Activated CD4-positive, alpha-beta T cell treated with anti-CD3 and anti-CD28 coated beads, Interleukin-10, Interleukin-2, amounts not matched to agents 100 ng/mL and 50 ng/mL, durations not matched to agents 16 hours and 8 hours (primary cell): ENCODE measurements at regions not wholly inside any gene's neighbourhood (a gene's known extent, or its start where the extent isn't known, plus 50 kb on each side); places are given as distances from the start of the nearest gene placed in this dataset.
"Not testable (repeated sequence)": the region's sequence is repeated elsewhere in the genome, so short reads cannot be mapped to it uniquely, and the experiment has no call there.

ENCODE experiments used
- DNase-seq: peaks from one replicate; pipeline ENCODE4 v3.0.0-alpha.2; 2020

DNA sequence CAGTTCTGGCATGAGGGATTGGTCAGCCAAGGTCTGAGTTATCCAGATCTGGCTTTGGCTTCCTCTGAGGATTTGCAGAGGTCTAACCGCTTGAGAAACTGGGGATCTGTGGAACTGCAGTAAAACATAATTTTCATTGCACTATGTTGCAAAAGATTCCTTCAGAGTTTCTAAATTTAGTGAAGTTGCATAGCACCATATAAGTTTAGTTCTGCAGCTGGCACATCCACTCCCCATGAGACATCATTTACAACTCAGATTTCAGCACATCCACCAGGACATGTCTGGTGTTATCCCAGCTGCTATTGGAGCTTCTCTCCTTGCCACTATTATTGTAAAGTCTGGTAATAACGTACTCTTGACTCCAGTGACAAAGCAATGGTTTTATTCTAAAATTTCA lies 181.5 kb downstream of the CWF19L2 start:
- DNase-seq = no peak

DNA sequence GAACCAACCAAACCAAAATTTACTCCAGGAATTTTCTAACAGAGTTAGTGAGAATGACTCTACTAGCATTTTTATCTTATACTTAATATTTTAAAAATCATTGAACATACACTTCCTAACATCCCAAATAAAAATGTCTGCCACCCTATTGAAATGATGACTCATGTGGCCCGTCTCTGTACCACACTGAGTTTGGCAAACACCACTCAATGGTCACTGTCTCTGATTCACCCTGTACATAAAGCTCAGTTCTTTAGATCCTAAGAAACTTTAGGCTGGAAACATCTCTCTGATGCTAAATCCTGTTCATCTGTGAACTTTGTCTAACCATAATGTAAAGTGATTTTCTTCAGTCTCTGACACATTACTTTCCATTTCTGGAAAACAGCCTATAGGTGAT lies 182.0 kb downstream of the CWF19L2 start:
- DNase-seq = no peak

DNA sequence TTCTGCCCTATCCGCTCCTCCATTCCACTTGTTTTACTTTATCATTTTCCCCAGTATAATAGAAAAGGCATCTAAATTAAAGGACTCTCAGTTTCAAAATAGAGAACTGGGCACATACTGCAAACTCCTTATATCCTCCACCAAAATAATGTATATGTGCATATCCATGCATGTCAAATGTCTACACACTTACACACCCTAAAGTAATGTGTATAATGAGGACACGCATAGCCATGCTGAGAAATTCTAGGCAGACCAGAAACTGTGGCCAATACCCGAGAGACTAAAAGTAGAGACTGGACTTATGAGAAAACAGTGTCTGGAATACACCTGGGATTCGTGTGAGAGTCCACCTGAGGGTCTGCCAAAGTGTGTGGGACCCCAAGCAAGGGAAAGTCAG lies 183.5 kb downstream of the CWF19L2 start:
- DNase-seq = no peak

DNA sequence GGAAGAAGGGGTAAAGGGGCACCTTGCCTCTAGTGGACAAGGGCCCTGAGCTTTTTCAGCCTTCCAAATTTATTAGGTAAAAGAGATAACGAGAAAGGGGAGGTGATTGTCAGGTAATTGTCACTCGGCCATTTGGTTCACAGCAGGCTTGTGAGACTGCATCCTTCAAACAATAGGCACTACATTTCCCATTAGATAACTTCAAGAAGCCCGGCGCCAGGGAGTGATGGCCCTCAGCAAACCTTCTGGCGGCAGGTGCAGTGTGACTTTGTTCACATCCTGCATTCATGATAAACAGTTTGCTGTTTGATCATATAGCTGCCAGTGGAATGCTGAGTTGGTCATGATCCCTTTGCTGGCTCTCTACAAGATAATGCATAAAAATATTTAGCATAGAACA lies 185.1 kb downstream of the CWF19L2 start:
- DNase-seq = no peak

DNA sequence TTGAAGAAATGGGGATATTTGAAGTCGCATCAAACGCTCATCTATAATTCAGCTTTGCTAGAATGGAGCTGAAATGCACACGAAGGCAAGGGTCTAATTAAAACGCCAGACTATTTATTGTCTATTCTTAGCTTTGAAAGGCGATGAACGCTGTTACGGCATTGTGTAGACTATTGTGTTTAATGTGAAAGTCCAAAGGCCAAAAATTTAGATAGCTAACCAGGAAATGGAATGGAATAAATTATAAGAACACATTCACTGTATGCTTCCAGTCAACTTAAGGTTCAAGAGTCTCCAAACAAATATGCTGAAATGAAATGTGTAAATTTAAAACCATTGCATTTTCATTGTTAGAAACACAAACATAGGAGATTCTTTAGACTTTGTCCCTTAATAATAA lies 186.2 kb downstream of the CWF19L2 start:
- no peak for DNase-seq

DNA sequence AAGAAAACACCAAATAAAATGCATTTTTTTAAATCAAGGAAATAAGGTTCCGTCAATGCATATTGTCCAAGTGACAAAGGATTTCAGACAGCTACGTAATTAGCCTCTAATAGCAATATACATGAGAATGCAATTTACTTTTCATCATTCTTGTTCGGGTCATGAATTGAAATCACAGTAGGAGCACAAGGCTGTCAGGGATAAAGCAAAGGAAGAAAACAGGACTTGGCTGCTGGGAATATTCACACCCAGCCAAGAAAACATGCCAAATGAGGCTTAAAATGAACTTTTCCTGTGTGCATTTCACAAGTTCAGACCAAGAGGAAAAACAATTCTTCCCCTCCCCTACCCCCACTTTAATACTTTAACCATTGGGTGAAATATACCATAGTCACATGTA lies 188.6 kb downstream of the CWF19L2 start:
- DNase-seq = no peak

DNA sequence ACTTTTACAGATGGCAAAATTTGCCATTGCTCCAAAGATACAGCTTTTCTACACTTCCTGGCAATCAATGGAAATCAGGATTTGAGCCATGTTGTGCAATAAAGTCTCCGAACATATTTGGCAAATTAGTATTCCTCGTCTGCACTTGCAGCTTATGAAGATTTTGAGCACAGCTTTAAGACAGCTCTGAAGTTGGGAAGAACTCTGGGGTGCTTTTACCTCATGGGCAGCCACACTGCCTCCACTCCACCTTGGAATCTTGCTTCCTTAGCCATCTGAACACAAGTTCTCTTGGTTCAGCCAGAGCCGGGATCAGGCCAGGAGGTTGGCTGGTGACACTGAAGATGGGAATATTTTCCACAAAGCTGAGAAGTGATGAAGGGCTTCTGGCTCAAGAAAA lies 191.2 kb downstream of the CWF19L2 start:
- DNase-seq = no peak

DNA sequence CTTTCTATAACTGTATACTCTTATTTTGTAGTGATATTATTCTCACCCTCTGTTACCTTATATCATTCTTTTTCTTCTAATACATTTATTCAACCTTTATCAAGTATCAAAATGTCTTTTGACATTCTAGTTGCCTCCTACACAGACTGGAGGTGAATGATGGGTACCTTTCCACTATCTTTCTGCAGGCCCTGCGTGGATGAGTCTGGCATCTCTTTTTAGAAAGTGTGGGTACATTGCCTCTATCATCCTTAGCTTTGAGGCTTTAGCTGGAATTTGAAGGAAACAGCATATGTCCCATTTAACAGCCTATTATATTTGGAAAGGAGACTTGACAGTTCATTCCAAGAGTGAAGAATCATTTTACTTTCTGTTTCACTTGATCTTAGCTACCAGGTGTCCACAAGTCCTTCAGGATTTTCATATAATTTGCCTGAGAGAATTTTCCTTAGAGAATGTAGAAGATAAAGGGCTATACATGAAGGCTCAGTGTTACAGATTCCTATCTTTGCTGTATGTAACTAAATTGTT lies 192.0 kb downstream of the CWF19L2 start:
- DNase-seq = no peak

DNA sequence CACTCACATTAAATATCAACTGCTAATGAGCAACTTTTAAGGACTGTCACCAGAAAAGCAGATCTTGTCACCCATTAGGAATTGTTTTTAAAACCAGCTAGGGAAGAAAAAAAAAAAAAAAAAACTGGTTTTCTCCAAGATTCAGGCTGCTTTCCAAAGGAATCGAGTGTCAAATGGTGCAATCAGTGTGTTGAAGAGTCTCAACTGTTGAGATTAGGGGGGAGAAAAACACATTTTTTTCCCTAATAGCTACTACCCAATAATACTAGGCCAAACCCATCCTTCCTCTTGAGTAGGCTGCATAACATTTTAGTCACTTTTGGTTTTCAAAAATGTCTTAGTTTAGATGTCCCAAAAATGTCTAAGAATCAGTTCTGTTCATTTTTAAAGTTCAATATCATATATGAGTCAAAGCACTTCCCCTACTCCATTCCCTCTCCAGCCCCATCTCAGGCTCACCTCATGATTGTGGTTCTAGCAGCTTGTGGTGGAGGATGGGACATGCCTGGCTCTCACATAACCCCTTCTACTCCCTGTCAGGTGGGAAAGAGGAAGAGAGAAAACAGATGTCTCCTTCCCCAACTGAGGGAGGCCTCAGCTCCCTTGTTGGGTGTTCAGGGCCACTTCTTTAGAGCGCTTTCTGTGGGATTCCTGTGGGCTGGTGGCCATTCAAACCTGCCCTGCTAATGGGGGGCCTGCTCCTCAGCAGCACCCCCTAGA lies 193.6 kb downstream of the CWF19L2 start:
- no peak for DNase-seq

DNA sequence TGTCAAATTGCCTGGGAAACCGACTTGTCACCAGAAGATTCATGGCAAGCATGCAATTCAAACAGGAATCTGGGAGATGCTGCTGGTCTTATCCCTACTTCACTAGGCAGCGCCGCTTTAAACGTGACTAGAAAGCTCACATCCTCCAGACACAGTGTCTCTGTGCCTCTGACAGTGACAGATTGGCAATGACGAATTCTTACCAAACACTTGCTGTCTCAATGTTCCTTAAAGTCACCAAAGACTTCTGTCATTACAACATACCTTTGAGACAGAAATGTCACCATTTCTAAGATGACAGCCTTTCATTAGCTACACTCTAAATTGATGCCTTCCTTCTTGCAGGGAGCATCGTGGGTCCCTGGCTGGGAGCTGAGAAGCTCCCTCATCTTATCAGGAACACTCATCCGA lies 197.8 kb downstream of the CWF19L2 start:
- DNase-seq = no peak

DNA sequence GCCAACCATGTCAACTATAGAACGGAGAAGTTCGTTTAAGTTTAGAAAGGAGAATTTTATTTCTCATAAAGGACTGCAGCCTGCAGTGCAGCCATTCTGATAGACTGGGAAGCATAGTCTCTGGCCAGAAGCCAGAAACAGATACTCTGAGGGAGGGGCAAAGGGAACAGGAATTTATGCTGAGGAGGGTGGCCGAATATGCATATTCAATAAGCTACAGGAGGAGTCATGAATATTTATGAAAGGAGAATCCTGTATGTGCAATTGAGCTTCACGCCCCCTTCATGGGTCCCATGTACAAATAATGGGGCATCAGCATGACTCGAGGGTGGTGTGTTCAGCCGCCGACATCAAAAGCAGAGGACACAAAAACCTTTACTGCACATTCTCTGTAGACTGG lies 199.9 kb downstream of the CWF19L2 start:
- DNase-seq = no peak

DNA sequence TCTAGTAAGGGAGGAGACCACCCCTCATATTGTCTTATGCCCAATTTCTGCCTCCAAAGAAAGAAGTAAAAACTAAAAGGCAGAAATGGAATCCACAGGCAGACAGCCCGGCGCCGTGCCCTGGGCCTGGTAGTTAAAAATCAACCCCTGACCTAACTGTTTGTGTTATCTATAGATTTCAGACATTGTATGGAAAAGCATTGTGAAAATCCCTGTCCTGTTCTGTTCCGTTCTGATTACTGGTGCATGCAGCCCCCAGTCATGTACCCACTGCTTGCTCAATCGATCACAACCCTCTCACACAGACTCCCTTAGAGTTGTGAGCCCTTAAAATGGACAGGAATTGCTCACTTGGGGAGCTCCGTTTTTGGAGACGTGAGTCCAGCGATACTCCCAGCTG lies 204.0 kb downstream of the CWF19L2 start:
- not testable (repeated sequence) for DNase-seq

DNA sequence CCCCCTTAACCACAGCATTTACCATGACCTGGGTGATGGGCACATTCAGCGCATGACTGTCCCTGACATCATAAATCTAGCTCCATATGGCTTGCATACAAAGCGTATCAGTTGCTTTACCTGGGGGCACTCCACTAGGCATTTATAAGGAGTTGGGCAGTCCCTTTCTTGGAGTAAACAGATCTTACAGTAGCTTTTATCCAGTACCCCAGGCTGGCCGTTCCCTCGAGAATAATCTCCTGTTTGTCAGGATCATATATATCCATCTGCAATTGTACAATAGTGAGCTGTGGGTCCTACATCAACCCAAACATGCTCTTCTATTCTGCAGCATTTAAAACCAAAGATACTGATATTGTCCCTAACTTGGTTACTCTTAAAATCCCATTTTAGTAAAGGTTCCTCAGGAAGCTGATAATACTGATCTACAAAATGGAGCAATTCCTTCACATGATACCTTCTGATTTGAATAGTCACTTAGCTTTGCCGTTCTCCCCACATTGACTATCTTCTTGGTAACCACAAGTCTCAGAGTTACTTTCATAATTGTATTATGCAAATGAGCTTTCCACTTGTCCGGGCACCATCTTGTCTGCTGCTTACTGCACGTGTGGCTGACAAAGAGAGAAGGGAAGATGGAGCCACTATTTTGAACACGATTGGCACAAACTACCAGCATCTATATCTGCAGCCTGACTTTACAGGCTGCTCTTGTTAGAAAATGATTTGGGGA lies 205.0 kb downstream of the CWF19L2 start:
- DNase-seq = no peak

DNA sequence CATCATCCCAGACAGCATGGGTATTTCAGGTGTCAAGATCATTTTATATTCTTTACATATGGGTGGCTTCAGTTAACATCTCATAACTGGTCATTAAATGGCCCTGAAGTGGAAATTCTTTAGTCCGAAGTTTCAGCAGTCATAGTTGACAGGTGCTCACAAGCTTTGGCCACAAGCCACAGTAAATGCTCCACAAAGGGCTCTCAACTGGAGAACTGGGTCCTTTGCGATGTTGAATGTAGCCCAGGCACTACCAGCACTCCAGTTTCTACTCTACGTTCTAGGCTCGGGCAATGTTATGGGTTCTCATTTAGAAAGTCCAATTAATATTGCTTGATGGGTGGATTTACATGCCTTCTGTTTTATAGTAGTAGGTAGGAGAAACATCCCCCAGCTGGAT lies 206.3 kb downstream of the CWF19L2 start:
- DNase-seq = no peak

DNA sequence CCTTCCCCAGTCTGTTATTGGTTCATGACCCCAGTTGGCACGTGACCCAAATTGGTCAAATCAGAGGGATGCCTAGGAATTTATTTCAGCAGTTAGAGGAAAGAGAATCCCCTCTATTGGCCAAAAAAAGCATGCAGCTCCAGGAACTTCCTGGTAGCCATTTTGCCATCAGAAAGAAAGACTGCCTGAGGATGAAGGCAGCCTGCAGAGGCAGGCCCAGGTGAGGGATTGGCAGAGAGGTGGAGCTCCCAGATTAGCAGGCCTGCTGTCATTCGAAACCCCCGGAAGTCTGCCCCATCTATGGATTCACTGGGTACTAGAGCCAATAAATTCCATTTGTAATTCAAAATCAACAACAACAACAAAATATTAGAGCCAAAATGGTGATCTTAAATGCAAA lies 207.6 kb downstream of the CWF19L2 start:
- DNase-seq = no peak

DNA sequence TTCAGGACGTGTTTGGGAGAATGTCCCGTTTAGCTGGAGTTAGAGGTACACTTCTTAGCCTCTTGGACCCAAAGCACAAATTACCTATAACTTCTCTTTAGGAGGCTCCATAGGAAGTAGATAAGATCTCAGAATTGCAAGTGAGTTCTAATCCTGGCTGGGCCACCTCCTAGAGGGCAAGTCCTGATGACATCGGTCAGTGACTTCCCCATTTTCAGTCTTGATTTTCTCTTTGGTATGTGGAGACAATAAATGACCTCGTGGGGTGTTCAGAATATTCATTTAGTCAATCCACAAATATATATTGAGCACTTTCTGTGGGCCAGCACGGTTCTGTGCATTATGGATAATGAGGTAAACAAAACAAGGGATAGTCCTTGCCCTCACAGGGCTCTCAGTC lies 208.6 kb downstream of the CWF19L2 start:
- DNase-seq = no peak

DNA sequence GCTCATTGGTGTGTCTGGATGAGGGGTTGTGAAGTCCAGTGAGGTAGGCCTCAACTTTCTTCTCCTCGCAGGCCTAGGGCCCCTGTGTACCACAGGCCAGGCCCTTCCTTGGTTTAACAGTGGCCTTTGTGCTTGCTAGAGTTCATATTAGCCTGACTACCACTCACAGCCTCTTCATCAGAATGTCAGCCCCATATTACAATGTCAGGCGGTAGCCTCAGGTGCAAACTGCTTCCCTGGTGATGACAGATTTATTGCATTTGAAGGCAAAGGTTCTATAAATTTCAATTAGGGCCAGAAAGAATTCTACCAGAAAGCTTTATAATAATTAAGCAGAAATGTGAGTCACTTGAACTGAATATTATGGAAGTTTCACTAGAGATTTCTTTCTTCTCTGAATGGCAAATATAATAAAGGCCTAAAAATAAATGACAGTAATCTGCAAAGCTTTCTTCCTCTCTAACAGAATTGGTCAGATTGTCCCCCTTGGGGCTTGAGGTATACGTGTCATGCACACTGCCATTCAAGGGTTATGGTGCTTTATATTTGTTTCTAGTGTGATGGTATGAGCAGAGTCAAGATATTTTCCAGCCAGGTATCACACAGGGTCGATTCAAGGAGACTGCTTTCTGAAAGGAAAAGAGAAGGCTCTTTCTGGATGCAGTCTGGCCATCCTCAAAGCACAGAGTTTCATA lies 210.3 kb downstream of the CWF19L2 start:
- DNase-seq = no peak

DNA sequence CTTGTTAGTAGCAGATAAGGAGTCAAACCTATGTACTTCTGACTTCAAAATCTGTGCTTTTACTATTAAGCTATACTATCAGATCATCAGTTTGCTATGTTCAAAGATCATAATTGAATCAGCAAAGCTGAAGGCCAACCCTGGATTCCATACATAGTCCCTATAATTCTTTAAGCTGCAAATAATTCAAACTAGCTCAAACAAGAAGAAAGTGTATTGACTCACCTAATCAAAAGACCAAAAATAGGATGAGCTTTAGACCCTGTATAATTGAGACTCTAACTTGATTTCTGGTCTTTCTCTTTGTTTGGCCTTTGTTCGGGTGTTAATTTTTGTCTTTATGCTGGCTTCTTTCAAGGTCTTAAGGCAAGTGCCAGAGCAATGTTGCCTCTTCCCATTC lies 213.7 kb downstream of the CWF19L2 start:
- no peak for DNase-seq

DNA sequence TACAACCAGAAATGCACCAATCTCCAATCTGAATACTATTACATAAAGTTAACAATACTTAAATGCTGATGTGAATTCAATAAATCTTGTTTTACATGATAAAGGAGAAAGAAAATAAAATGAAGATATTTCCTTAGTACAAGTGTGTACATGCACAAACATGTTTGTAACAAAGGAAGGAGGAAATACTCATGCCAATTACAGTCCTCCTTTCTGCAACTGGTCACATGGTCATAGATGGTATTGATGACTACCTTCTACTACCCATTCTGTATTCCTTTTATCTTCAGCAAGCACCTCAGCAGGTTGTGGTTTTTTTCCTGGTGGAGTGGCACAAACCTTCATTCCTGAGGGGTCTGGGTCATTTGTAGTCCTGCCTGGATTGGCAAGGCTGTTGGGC lies 214.2 kb upstream of the GUCY1A2 start:
- DNase-seq = no peak

DNA sequence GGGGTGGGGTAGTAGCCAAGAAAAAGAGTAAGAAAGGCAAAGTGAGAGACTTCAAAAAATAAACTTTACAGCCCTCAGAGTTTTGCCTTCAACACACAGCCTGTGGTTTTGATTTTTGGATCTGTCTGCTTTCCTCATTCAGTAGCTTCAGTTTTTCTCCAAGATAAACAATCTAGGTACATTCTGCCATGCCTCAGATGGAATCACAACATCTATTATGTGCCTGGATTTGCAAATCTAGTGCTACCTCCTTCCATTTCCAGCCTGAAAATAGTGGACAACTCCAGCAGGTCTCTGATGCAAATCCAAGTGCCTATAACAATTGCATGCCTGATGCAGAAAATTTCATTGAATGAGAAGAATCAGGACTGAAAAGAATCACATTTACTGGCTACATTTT lies 206.6 kb upstream of the GUCY1A2 start:
- DNase-seq = no peak

DNA sequence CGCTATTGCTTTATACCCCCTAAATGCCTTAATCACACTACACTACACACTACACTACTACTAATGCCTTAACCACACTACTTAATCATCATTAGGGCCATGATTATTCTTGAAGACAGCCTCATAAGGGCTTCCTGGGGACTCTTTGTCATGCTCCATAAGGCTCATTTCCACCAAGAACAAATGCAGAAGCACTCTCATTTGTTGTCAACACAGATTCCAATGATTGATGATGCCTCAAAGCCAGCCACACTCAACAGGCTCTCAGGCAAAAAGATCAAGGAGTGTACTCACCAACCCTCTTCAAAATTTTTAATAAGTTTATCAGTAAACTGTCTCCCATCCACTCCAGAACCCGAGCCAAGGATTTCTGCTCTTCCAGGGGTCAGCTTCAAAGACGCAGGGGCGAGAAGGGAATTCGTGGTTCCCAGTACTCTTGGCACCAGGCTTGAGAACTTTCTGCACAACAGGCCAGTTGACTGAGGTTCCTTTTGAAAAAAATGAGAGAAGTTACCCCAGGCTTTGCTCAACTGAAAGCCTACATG lies 204.7 kb upstream of the GUCY1A2 start:
- no peak for DNase-seq

DNA sequence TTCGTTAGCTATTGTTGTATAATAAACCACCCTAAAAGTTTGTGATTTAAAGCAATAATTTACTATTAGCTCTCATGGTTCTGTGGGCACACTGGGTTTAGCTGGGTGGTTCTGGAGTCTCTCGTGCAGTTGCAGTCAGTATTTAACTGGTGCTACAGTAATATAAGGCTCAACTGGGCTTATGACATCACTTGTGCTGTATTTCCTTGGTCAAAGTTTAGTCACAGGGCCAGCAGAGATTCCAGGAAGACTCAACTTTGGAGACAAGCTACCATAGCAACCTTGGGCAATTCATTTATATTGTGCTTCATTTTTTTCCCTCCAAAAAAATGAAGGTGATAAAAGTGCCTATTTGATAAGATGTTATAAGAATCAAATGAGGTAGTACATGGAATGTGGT lies 204.2 kb upstream of the GUCY1A2 start:
- DNase-seq = no peak

DNA sequence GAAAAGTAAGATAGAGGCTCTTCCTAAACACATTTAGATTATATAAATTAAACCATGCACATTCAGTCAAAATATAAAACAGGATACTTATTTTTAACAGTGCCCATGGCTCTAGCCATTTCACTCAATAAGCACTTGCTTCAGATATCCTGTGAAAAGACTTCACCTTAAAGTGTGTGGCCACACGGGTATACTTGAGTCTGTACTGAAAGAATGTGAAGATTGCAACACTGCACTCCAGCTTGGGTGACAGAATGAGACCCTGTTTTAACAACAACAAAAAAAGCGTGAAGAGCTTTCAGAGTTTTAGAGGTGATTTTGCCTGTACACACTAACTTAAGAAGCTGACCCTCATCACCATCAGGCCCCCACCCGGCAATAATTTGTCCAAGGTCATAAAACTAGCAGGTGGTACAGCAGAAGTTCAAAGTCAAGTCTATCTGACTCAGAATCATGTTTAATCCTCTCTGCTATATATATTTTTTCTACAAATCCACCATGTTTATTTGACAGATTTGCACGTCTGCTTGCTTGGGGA lies 203.5 kb upstream of the GUCY1A2 start:
- DNase-seq = no peak
